Neural cell (in vitro differentiated cells): ENCODE measurements at regions not wholly inside any gene's neighbourhood (a gene's known extent, or its start where the extent isn't known, plus 50 kb on each side); places are given as distances from the start of the nearest gene placed in this dataset.

ENCODE experiments used
- CTCF ChIP-seq: fragments of 450-650 bp; IDR thresholded peaks from 2 replicates; pipeline ENCODE4 v1.5.1; 2014; ENCODE audit warnings: antibody characterized with exemption, mild to moderate bottlenecking, moderate library complexity; ENCODE audit not compliant: poor library complexity, severe bottlenecking
- EZH2 ChIP-seq: fragments of 200-600, 300-800 bp; shearing (Covaris generic), sonication (generic); IDR thresholded peaks from 2 replicates; pipeline ENCODE4 v1.6.1; 2014; ENCODE audit warnings: antibody characterized with exemption, low read length, borderline replicate concordance, mild to moderate bottlenecking; ENCODE audit not compliant: insufficient read depth, poor library complexity, severe bottlenecking
- MXI1 ChIP-seq: fragments of 450-650 bp; conservative IDR thresholded peaks from 2 replicates; pipeline ENCODE4 v1.6.1; 2014; ENCODE audit warnings: antibody characterized with exemption, mild to moderate bottlenecking; ENCODE audit not compliant: poor library complexity, severe bottlenecking
- POLR2AphosphoS5 ChIP-seq: IDR thresholded peaks from 2 replicates; pipeline ENCODE4 v1.6.1; 2012
- REST ChIP-seq: IDR thresholded peaks from 2 replicates; pipeline ENCODE4 v1.6.1; 2012; ENCODE audit warnings: borderline replicate concordance
- SMC3 ChIP-seq: fragments of 450-650 bp; conservative IDR thresholded peaks from 2 replicates; pipeline ENCODE4 v1.6.1; 2014; ENCODE audit warnings: antibody characterized with exemption, mild to moderate bottlenecking, moderate library complexity; ENCODE audit not compliant: poor library complexity
- TAF1 ChIP-seq: IDR thresholded peaks from 2 replicates; pipeline ENCODE4 v1.6.1; 2012; ENCODE audit warnings: low read depth

- TF ChIP-seq CTCF (no peak), TAF1 (no peak), REST (no peak), POLR2AphosphoS5 (no peak), EZH2 (no peak), SMC3 (no peak), MXI1 (no peak)
These were observed 125.2 kb downstream of the ZNF608 start for GRCh38 chr5:124621279-124621678.
